A673 (cell line): ENCODE measurements at regions not wholly inside any gene's neighbourhood (a gene's known extent, or its start where the extent isn't known, plus 50 kb on each side); places are given as distances from the start of the nearest gene placed in this dataset.

Experiments used
- EZH2 ChIP-seq: fragments of 200-600 bp; sonication (generic); IDR thresholded peaks from 2 replicates; pipeline ENCODE4 v1.6.1; 2017; ENCODE audit warnings: borderline replicate concordance, low read depth, mild to moderate bottlenecking, mixed read lengths, antibody characterized with exemption, low read length; ENCODE audit not compliant: poor library complexity, severe bottlenecking
- TF ChIP-seq, protein P1 (sequence below): fragments of 300-800, 200-600 bp; sonication (generic); conservative IDR thresholded peaks from 2 replicates; pipeline ENCODE4 v1.5.1; 2017; ENCODE audit warnings: low read depth, mild to moderate bottlenecking, antibody characterized with exemption, low read length, moderate library complexity, mixed read lengths

GRCh38 chr2:122094557-122094956 lies 339.1 kb downstream of the TSN start:
- no peak for TF ChIP-seq EZH2
- TF ChIP-seq, protein P1, sequence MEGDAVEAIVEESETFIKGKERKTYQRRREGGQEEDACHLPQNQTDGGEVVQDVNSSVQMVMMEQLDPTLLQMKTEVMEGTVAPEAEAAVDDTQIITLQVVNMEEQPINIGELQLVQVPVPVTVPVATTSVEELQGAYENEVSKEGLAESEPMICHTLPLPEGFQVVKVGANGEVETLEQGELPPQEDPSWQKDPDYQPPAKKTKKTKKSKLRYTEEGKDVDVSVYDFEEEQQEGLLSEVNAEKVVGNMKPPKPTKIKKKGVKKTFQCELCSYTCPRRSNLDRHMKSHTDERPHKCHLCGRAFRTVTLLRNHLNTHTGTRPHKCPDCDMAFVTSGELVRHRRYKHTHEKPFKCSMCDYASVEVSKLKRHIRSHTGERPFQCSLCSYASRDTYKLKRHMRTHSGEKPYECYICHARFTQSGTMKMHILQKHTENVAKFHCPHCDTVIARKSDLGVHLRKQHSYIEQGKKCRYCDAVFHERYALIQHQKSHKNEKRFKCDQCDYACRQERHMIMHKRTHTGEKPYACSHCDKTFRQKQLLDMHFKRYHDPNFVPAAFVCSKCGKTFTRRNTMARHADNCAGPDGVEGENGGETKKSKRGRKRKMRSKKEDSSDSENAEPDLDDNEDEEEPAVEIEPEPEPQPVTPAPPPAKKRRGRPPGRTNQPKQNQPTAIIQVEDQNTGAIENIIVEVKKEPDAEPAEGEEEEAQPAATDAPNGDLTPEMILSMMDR = no peak
